PFSK-1 (cell line): ENCODE measurements at regions not wholly inside any gene's neighbourhood (a gene's known extent, or its start where the extent isn't known, plus 50 kb on each side); places are given as distances from the start of the nearest gene placed in this dataset.

Experiments used
- FOXP2 ChIP-seq: optimal IDR thresholded peaks from 2 replicates; pipeline ENCODE3; 2011; ENCODE audit warnings: borderline replicate concordance, control low read depth, inconsistent platforms; ENCODE audit not compliant: insufficient read depth; ENCODE audit errors: extremely low read length, extremely low read depth
- POLR2AphosphoS5 ChIP-seq: IDR thresholded peaks from 2 replicates; pipeline ENCODE4 v1.6.1; 2012; ENCODE audit warnings: low read depth, mild to moderate bottlenecking, control low read depth, low read length, moderate library complexity
- REST ChIP-seq, 2 experiments: IDR thresholded peaks; 2 replicates each; pipeline versions ENCODE4 v1.6.1 to v1.8.0; 2011 to 2012; ENCODE audit warnings: low read depth in 2 of 2, low read length in 2 of 2, control low read depth in 1 of 2, inconsistent platforms in 1 of 2, mild to moderate bottlenecking in 1 of 2, moderate library complexity in 1 of 2; ENCODE audit not compliant: insufficient read depth in 1 of 2
- TAF1 ChIP-seq: IDR thresholded peaks from 2 replicates; pipeline ENCODE4 v1.6.1; 2012; ENCODE audit warnings: low read length, control low read depth, borderline replicate concordance; ENCODE audit not compliant: insufficient read depth

GRCh38 chr2:145652036-145652435 lies 1132.1 kb upstream of the ZEB2 start:
- no peak for TF ChIP-seq REST (IDR thresholded peaks at IDR 0.05; ENCODE audit: insufficient read depth in 1 of 2, low read depth in 2 of 2, low read length in 2 of 2)
- TF ChIP-seq POLR2AphosphoS5 = no peak
- no peak for TF ChIP-seq FOXP2
- no peak for TF ChIP-seq TAF1
